Loucy (cell line): ENCODE measurements at regions not wholly inside any gene's neighbourhood (a gene's known extent, or its start where the extent isn't known, plus 50 kb on each side); places are given as distances from the start of the nearest gene placed in this dataset.

Source experiments
- H2AFZ ChIP-seq: fragments of 200-600 bp; sonication (generic); 2 replicates; pipeline ENCODE4 v1.6.0; 2016; ENCODE audit warnings: antibody characterized with exemption, mild to moderate bottlenecking, low read length, moderate library complexity
- H3F3A ChIP-seq: fragments of 200-600 bp; 2 replicates; pipeline ENCODE4 v1.6.0; 2016; ENCODE audit warnings: antibody characterized with exemption, low read depth, mild to moderate bottlenecking
- H3K27me3 ChIP-seq: fragments of 200-600 bp; sonication (generic); 2 replicates; pipeline ENCODE4 v1.6.1; 2014; ENCODE audit warnings: low read length, mild to moderate bottlenecking; ENCODE audit not compliant: insufficient read depth, poor library complexity, severe bottlenecking
- H3K36me3 ChIP-seq: fragments of 200-600 bp; sonication (generic); 2 replicates; pipeline ENCODE4 v1.6.1; 2016; ENCODE audit warnings: low read length; ENCODE audit not compliant: insufficient read depth
- H3K4me1 ChIP-seq: fragments of 200-600 bp; sonication (generic); 2 replicates; pipeline ENCODE4 v1.5.1; 2014; ENCODE audit warnings: low read length, mild to moderate bottlenecking; ENCODE audit not compliant: insufficient read depth, poor library complexity, severe bottlenecking
- H3K4me2 ChIP-seq: fragments of 200-600 bp; sonication (generic); 2 replicates; pipeline ENCODE4 v1.6.0; 2014; ENCODE audit warnings: antibody characterized with exemption, low read length, low read depth, mild to moderate bottlenecking; ENCODE audit not compliant: poor library complexity, severe bottlenecking
- H3K4me3 ChIP-seq: fragments of 200-600 bp; sonication (generic); 2 replicates; pipeline ENCODE4 v1.5.1; 2014; ENCODE audit warnings: low read length, mild to moderate bottlenecking, mixed read lengths; ENCODE audit not compliant: poor library complexity, severe bottlenecking
- H3K79me2 ChIP-seq: fragments of 200-600 bp; sonication (generic); 2 replicates; pipeline ENCODE4 v1.6.1; 2014; ENCODE audit warnings: low read length; ENCODE audit not compliant: insufficient read depth
- H3K9ac ChIP-seq: fragments of 200-600 bp; sonication (generic); 2 replicates; pipeline ENCODE4 v1.6.0; 2014; ENCODE audit warnings: mild to moderate bottlenecking, low read depth, low read length, moderate library complexity; ENCODE audit not compliant: poor library complexity, severe bottlenecking
- H3K9me2 ChIP-seq: fragments of 200-600 bp; sonication (generic); replicated peaks from 2 replicates; pipeline ENCODE4 v1.6.1; 2016; ENCODE audit warnings: low read depth, low read length, mixed read lengths
- H3K9me3 ChIP-seq: fragments of 200-600 bp; sonication (generic); 2 replicates; pipeline ENCODE4 v1.6.1; 2014; ENCODE audit warnings: mild to moderate bottlenecking, antibody characterized with exemption, low read length, low read depth; ENCODE audit not compliant: insufficient read depth
- H4K20me1 ChIP-seq: fragments of 200-600 bp; sonication (generic); 2 replicates; pipeline ENCODE4 v1.6.0; 2014; ENCODE audit warnings: antibody characterized with exemption, low read length, mild to moderate bottlenecking; ENCODE audit not compliant: insufficient read depth, poor library complexity, severe bottlenecking
- EZH2phosphoT487 ChIP-seq: fragments of 200-600 bp; IDR thresholded peaks from 2 replicates; pipeline ENCODE4 v1.6.1; 2018; ENCODE audit warnings: antibody characterized with exemption, mild to moderate bottlenecking, moderate library complexity, borderline replicate concordance
- TF ChIP-seq, protein P1 (sequence below): fragments of 200-600 bp; sonication (generic); conservative IDR thresholded peaks from 2 replicates; pipeline ENCODE4 v1.5.1; 2014; ENCODE audit warnings: mild to moderate bottlenecking, antibody characterized with exemption, low read length

DNA sequence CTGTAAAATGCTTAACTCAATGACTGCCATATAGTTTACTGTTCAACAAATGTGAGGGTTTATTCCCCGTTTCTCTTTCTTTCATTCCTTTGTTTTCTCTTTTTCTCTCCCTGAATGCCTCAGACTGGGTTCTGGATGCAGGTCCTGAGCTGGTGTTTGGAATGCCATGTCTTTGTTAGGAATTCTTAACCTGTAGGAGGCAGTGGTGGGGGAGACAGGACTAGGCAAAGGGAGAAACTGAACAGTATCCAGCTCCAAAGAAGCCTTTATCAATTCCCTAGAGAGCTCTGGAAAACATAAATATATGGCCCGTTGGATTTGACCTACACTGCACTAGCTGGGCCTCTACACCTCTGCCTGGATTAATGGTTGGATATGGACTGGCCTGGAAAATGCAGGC, 621.2 kb upstream of the SLC35B3 start:
- no peaks in the 10 kb centered on the region for H3K9me2 ChIP-seq
- no peaks in the 10 kb centered on the region for H4K20me1 ChIP-seq
- no peaks in the 10 kb centered on the region for H3K79me2 ChIP-seq
- no peaks in the 10 kb centered on the region for H3K36me3 ChIP-seq
- TF ChIP-seq, protein P1, sequence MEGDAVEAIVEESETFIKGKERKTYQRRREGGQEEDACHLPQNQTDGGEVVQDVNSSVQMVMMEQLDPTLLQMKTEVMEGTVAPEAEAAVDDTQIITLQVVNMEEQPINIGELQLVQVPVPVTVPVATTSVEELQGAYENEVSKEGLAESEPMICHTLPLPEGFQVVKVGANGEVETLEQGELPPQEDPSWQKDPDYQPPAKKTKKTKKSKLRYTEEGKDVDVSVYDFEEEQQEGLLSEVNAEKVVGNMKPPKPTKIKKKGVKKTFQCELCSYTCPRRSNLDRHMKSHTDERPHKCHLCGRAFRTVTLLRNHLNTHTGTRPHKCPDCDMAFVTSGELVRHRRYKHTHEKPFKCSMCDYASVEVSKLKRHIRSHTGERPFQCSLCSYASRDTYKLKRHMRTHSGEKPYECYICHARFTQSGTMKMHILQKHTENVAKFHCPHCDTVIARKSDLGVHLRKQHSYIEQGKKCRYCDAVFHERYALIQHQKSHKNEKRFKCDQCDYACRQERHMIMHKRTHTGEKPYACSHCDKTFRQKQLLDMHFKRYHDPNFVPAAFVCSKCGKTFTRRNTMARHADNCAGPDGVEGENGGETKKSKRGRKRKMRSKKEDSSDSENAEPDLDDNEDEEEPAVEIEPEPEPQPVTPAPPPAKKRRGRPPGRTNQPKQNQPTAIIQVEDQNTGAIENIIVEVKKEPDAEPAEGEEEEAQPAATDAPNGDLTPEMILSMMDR: no peak
- no peak for TF ChIP-seq EZH2phosphoT487
- H3K9ac ChIP-seq: no peak overlapping the region
- H3K4me1 ChIP-seq: no peaks in the 10 kb centered on the region
- H2AFZ ChIP-seq: no peak overlapping the region
- no peak overlapping the region for H3K4me2 ChIP-seq
- no peaks in the 10 kb centered on the region for H3K27me3 ChIP-seq
- H3K9me3 ChIP-seq: no peaks in the 10 kb centered on the region
- no peak overlapping the region for H3K4me3 ChIP-seq
- no peaks in the 10 kb centered on the region for H3F3A ChIP-seq

DNA sequence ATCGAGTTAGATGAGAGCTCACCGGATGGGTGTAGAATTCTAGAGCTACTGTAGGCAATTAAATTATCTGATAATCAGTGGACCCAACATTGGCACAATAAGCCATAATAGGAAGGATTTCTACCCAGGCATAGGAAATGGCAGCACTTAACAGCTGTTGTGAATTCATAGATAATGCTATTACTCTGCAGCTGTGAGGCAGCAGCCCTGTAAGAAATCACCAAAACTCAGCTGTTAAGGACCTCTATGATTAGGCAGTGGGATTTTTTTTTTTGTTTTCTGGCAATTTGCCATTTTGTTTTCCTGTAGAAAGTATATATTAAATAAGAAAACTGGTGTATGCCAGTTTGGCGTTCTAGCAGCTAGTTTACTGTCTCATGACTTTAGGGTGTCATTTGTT, 609.1 kb upstream of the SLC35B3 start:
- Histone ChIP-seq H3K4me1 (no peaks in the 10 kb centered on the region), H3K9me2 (no peaks in the 10 kb centered on the region), H3K36me3 (no peaks in the 10 kb centered on the region), H3K4me3 (no peak overlapping the region), H3K9me3 (0 out of 2 replicates have a peak, but pooled peaks cover 7% of the 10 kb centered on the region), H2AFZ (no peak overlapping the region), H4K20me1 (no peaks in the 10 kb centered on the region), H3K79me2 (no peaks in the 10 kb centered on the region), H3K27me3 (no peaks in the 10 kb centered on the region), H3F3A (no peaks in the 10 kb centered on the region), H3K9ac (no peak overlapping the region), H3K4me2 (no peak overlapping the region)
- no peak for TF ChIP-seq EZH2phosphoT487
- TF ChIP-seq, protein P1: no peak

DNA sequence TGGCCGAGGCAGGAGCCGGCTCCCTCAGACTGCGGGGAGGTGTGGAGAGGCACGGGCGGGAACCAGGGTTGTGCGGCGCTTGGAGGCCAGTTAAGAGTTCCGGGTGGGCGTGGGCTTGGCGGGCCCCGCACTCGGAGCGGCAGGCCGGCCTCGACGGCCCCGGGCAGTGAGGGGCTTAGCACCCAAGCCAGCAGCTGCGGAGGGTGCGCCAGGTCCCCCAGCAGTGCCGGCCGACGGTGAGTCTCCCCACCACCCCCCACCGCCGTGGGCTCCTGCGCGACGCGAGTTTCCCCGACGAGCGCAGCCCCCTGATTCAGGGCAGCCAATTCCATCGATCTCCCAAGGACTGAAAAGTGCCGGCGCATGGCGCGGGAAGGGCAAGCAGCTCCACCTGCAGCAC, 605.4 kb upstream of the SLC35B3 start:
- H3K4me3 ChIP-seq: no peak overlapping the region
- no peak overlapping the region for H2AFZ ChIP-seq
- H3K9me3 ChIP-seq: 0 out of 2 replicates have a peak, but pooled peaks cover 3% of the 10 kb centered on the region
- no peaks in the 10 kb centered on the region for H3K4me1 ChIP-seq
- no peaks in the 10 kb centered on the region for H4K20me1 ChIP-seq
- no peaks in the 10 kb centered on the region for H3K9me2 ChIP-seq
- no peak for TF ChIP-seq EZH2phosphoT487
- no peaks in the 10 kb centered on the region for H3F3A ChIP-seq
- H3K9ac ChIP-seq: no peak overlapping the region
- H3K4me2 ChIP-seq: no peak overlapping the region
- no peaks in the 10 kb centered on the region for H3K36me3 ChIP-seq
- no peaks in the 10 kb centered on the region for H3K79me2 ChIP-seq
- no peaks in the 10 kb centered on the region for H3K27me3 ChIP-seq

DNA sequence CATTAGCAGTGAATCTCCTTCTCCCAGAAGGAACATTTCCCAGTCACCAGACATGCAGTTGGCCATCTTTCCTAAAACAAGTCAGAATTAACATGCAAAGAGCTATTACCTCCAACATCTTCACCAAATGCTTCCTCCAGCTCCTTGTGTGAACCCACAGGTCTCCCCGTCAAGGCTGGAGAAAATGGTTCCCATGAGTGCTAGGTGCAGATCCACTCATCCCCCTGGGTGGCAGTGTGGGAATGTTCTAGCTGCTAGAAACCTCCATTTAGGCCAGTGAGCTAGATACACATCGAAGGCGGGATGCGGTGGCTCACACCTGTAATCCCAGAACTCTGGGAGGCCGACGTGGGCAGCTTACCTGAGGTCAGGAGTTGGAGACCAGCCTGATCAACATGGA, 603.9 kb upstream of the SLC35B3 start:
- H3K79me2 ChIP-seq: no peaks in the 10 kb centered on the region
- no peak overlapping the region for H3K9ac ChIP-seq
- no peak overlapping the region for H3K4me3 ChIP-seq
- H2AFZ ChIP-seq: no peak overlapping the region
- H3F3A ChIP-seq: no peaks in the 10 kb centered on the region
- no peaks in the 10 kb centered on the region for H3K4me1 ChIP-seq
- H3K36me3 ChIP-seq: no peaks in the 10 kb centered on the region
- no peaks in the 10 kb centered on the region for H3K9me2 ChIP-seq
- H3K9me3 ChIP-seq: no peaks in the 10 kb centered on the region
- TF ChIP-seq EZH2phosphoT487: no peak
- TF ChIP-seq, protein P1: no peak
- H3K4me2 ChIP-seq: no peak overlapping the region
- H3K27me3 ChIP-seq: no peaks in the 10 kb centered on the region
- H4K20me1 ChIP-seq: no peaks in the 10 kb centered on the region
